HCT116 (cell line): ENCODE measurements at regions not wholly inside any gene's neighbourhood (a gene's known extent, or its start where the extent isn't known, plus 50 kb on each side); places are given as distances from the start of the nearest gene placed in this dataset.

Source experiments
- CTCF ChIP-seq, 3 experiments: fragments of 200-600 bp in 1 of 3; sonication (generic) in 1 of 3; IDR thresholded peaks in 2 of 3; conservative IDR thresholded peaks in 1 of 3; 2 replicates each; pipeline ENCODE4 v1.5.1; 2012 to 2017; ENCODE audit warnings: low read depth in 2 of 3, low read length in 2 of 3, antibody characterized with exemption in 1 of 3, borderline replicate concordance in 1 of 3, control low read depth in 1 of 3, mild to moderate bottlenecking in 1 of 3, mixed read lengths in 1 of 3, mixed run types in 1 of 3, moderate library complexity in 1 of 3; ENCODE audit not compliant: insufficient read depth in 1 of 3
- EZH2phosphoT487 ChIP-seq: fragments of 200-600 bp; IDR thresholded peaks from 2 replicates; pipeline ENCODE4 v1.6.1; 2018; ENCODE audit warnings: antibody characterized with exemption, borderline replicate concordance
- FOSL1 ChIP-seq: IDR thresholded peaks from 2 replicates; pipeline ENCODE4 v1.6.1; 2012; ENCODE audit warnings: low read depth

GRCh38 chr15:29539736-29540135 lies 270.1 kb upstream of the NSMCE3 start:
- TF ChIP-seq EZH2phosphoT487 (no peak), CTCF (IDR thresholded peaks at IDR 0.05 in 2 of 3, conservative IDR thresholded peaks at IDR 0.05 in 1 of 3; ENCODE audit: borderline replicate concordance in 1 of 3, insufficient read depth in 1 of 3, low read depth in 2 of 3, low read length in 2 of 3) (no peak), FOSL1 (no peak)
